ENCODE measurements at regions not wholly inside any gene's neighbourhood (a gene's known extent, or its start where the extent isn't known, plus 50 kb on each side); places are given as distances from the start of the nearest gene placed in this dataset.

DNA sequence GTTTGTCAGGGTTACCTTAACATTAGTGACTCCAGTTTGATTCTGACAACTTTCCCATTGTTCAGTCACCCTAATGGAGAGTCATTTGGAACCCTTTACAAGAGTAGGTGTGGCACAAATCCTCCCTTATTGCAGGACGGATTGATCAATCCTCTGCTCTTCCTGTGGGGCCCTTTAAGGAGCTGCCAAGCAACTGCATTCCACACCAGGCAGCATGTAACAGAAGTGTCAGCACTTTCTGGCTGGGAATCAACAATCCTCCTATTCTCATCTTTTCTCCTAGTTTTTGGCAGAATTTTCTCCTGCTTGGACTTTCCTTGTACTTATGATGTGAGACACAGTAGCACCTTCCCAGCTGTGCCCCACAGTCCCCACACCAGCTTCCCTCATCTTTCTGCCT, 177.8 kb downstream of the ST6GAL2 start:
- TF ChIP-seq, protein P1, sequence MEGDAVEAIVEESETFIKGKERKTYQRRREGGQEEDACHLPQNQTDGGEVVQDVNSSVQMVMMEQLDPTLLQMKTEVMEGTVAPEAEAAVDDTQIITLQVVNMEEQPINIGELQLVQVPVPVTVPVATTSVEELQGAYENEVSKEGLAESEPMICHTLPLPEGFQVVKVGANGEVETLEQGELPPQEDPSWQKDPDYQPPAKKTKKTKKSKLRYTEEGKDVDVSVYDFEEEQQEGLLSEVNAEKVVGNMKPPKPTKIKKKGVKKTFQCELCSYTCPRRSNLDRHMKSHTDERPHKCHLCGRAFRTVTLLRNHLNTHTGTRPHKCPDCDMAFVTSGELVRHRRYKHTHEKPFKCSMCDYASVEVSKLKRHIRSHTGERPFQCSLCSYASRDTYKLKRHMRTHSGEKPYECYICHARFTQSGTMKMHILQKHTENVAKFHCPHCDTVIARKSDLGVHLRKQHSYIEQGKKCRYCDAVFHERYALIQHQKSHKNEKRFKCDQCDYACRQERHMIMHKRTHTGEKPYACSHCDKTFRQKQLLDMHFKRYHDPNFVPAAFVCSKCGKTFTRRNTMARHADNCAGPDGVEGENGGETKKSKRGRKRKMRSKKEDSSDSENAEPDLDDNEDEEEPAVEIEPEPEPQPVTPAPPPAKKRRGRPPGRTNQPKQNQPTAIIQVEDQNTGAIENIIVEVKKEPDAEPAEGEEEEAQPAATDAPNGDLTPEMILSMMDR (IDR thresholded peaks at IDR 0.05; ENCODE audit: extremely low read depth, insufficient read depth, missing control alignments), result no peak
- DNase-seq (ENCODE audit: low spot score), result no peak
- in situ Hi-C loops (cut with MboI; ENCODE audit: low pct_unique_long_range_greater_than_20kb, low sequenced_read_pairs, unreplicated experiment), result no loop called here

- DNase-seq (ENCODE audit: low spot score), result no peak
- in situ Hi-C loops (cut with MboI; ENCODE audit: low pct_unique_long_range_greater_than_20kb, low sequenced_read_pairs, unreplicated experiment), result no loop called here
- TF ChIP-seq, protein P1 (IDR thresholded peaks at IDR 0.05; ENCODE audit: extremely low read depth, insufficient read depth, missing control alignments), result no peak
These were observed 176.7 kb downstream of the ST6GAL2 start for GRCh38 chr2:106709229-106709628.

DNA sequence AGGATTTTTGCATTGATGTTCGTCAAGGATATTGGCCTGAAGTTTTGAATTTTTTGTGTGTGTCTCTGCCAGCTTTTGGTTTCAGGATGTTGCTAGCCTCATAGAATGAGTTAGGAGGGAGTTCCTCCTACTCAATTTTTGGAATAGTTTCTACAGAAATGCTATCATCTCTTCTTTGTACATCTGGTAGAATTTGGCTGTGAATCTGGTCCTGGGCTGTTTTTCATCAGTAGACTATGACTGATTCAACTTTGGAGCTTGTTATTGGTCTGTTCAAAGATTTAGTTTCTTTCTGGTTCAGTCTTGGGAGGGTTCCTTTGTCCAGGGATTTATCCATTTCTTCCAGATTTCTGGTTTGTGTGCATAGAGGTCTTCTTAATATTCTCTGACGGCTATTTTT, 166.7 kb downstream of the ST6GAL2 start:
- DNase-seq (ENCODE audit: low spot score), result no peak
- TF ChIP-seq, protein P1 (IDR thresholded peaks at IDR 0.05; ENCODE audit: extremely low read depth, insufficient read depth, missing control alignments), result no peak
- in situ Hi-C loops (cut with MboI; ENCODE audit: low pct_unique_long_range_greater_than_20kb, low sequenced_read_pairs, unreplicated experiment), result no loop called here

- TF ChIP-seq, protein P1 (IDR thresholded peaks at IDR 0.05; ENCODE audit: extremely low read depth, insufficient read depth, missing control alignments), result no peak
- DNase-seq (ENCODE audit: low spot score), result no peak
- in situ Hi-C loops (cut with MboI; ENCODE audit: low pct_unique_long_range_greater_than_20kb, low sequenced_read_pairs, unreplicated experiment), result no loop called here
These were observed 165.9 kb downstream of the ST6GAL2 start for GRCh38 chr2:106720026-106720425.

DNA sequence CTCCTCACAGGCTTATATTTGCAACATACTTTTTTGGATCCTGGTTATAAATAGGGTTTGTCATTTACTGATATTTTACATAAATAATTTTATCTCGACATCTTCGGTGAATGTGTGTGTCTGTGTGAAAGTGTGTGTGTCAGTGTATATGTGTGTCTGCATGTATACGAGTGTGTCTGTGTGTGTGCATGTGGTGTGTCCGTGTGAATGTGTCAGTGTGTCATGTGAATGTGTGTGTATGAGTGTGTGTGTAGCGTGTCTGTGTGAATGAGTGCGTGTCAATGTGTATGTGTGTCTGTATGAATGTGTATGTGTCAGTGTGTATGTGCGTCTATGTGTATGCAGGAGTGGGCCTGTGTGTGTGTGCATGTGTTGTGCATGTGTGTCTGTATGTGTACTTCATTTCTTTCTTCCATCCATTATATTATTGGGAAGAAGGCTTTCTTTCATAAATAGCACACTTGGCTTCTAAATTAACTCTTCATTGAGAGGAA, 161.6 kb downstream of the ST6GAL2 start:
- in situ Hi-C loops (cut with MboI; ENCODE audit: low pct_unique_long_range_greater_than_20kb, low sequenced_read_pairs, unreplicated experiment), result no loop called here
- TF ChIP-seq, protein P1 (IDR thresholded peaks at IDR 0.05; ENCODE audit: extremely low read depth, insufficient read depth, missing control alignments), result no peak
- DNase-seq (ENCODE audit: low spot score), result no peak

GRCh38 chr2:106734165-106734564, 151.8 kb downstream of the ST6GAL2 start:
- TF ChIP-seq, protein P1 (IDR thresholded peaks at IDR 0.05; ENCODE audit: extremely low read depth, insufficient read depth, missing control alignments), result no peak
- in situ Hi-C loops (cut with MboI; ENCODE audit: low pct_unique_long_range_greater_than_20kb, low sequenced_read_pairs, unreplicated experiment), result no loop called here
- DNase-seq (ENCODE audit: low spot score), result no peak

DNA sequence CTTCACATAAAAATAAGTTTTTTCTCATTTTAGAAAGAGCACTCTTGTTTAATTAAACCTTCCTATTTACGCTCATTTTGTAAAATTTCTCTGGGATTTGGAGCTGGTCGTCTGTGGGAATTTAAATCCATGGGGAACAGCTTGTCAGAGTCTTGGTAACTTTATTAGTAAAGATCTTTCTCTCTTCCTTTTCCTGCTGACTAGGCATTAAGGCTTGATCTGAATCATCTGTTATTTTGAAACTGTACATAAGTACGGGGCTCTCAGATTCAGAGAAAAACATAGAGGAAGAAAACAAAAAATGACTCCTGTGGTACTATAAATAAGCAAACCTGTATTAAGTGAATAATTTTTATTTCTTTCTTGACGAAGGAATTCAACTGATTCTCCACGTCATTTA, 150.2 kb downstream of the ST6GAL2 start:
- no peak for DNase-seq (ENCODE audit: low spot score)
- TF ChIP-seq, protein P1 (IDR thresholded peaks at IDR 0.05; ENCODE audit: extremely low read depth, insufficient read depth, missing control alignments), result no peak
- in situ Hi-C loops (cut with MboI; ENCODE audit: low pct_unique_long_range_greater_than_20kb, low sequenced_read_pairs, unreplicated experiment), result no loop called here

Data from GM13977 (cell line).